Uterus (tissue), 2 donors: ENCODE measurements at regions not wholly inside any gene's neighbourhood (a gene's known extent, or its start where the extent isn't known, plus 50 kb on each side); places are given as distances from the start of the nearest gene placed in this dataset.

Experiments used
- CTCF ChIP-seq, 4 experiments: fragments of 200-600 bp in 2 of 4; fragments of 450-650 bp in 2 of 4; sonication (generic) in 2 of 4; IDR thresholded peaks; one replicate each; pipeline ENCODE4 v1.5.1; 2016 to 2019; ENCODE audit warnings: antibody characterized with exemption in 4 of 4, mild to moderate bottlenecking in 2 of 4, moderate library complexity in 1 of 4
- POLR2A ChIP-seq, 2 donors: fragments of 450-650 bp; IDR thresholded peaks; one replicate each; pipeline ENCODE4 v1.6.1; 2016; ENCODE audit warnings: antibody characterized with exemption in 2 of 2, mild to moderate bottlenecking in 1 of 2, moderate library complexity in 1 of 2

- TF ChIP-seq POLR2A (IDR thresholded peaks at IDR 0.05) (no peak), CTCF (IDR thresholded peaks at IDR 0.05) (no peak)
Measured at GRCh38 chr1:232553050-232553754, 76.7 kb downstream of the SIPA1L2 start.
